HL-60 (cell line): ENCODE measurements at regions not wholly inside any gene's neighbourhood (a gene's known extent, or its start where the extent isn't known, plus 50 kb on each side); places are given as distances from the start of the nearest gene placed in this dataset.

Experiments
- POLR2AphosphoS5 ChIP-seq: IDR thresholded peaks from 2 replicates; pipeline ENCODE4 v1.6.1; 2012; ENCODE audit warnings: low read depth
- SPI1 ChIP-seq: IDR thresholded peaks from 2 replicates; pipeline ENCODE4 v1.6.1; 2012; ENCODE audit warnings: low read depth, mild to moderate bottlenecking, borderline replicate concordance
- TF ChIP-seq, protein P1 (sequence below): IDR thresholded peaks from one replicate; pipeline ENCODE4 v1.5.1; 2011; ENCODE audit warnings: low read length, control low read depth, inconsistent platforms; ENCODE audit not compliant: insufficient read depth
- TF ChIP-seq, protein P2 (sequence below): IDR thresholded peaks from 2 replicates; pipeline ENCODE4 v1.6.1; 2012; ENCODE audit warnings: low read depth; ENCODE audit not compliant: insufficient replicate concordance

DNA sequence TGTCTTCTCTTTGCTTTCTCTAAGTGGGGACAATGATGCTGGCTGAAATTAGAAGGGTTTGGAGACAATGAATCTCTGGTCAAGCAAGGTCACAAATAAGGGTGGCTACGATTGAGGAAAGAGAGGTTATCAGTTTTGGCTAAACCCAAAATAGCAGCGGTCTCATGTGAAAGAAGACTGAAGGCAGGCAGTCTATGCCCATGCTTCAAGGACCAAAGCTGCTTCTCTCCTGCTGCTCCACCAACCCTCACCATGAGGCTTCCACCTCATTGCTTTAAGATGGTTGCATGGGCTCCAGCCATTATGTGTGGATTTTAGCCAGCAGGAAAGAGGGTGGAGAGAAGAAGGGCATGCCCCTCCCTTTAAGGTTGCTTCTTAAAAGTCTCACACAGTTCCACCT, 114.1 kb upstream of the TRIM2 start:
- TF ChIP-seq, protein P1, sequence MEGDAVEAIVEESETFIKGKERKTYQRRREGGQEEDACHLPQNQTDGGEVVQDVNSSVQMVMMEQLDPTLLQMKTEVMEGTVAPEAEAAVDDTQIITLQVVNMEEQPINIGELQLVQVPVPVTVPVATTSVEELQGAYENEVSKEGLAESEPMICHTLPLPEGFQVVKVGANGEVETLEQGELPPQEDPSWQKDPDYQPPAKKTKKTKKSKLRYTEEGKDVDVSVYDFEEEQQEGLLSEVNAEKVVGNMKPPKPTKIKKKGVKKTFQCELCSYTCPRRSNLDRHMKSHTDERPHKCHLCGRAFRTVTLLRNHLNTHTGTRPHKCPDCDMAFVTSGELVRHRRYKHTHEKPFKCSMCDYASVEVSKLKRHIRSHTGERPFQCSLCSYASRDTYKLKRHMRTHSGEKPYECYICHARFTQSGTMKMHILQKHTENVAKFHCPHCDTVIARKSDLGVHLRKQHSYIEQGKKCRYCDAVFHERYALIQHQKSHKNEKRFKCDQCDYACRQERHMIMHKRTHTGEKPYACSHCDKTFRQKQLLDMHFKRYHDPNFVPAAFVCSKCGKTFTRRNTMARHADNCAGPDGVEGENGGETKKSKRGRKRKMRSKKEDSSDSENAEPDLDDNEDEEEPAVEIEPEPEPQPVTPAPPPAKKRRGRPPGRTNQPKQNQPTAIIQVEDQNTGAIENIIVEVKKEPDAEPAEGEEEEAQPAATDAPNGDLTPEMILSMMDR, result no peak
- TF ChIP-seq POLR2AphosphoS5, result no peak
- TF ChIP-seq SPI1, result no peak
- TF ChIP-seq, protein P2, sequence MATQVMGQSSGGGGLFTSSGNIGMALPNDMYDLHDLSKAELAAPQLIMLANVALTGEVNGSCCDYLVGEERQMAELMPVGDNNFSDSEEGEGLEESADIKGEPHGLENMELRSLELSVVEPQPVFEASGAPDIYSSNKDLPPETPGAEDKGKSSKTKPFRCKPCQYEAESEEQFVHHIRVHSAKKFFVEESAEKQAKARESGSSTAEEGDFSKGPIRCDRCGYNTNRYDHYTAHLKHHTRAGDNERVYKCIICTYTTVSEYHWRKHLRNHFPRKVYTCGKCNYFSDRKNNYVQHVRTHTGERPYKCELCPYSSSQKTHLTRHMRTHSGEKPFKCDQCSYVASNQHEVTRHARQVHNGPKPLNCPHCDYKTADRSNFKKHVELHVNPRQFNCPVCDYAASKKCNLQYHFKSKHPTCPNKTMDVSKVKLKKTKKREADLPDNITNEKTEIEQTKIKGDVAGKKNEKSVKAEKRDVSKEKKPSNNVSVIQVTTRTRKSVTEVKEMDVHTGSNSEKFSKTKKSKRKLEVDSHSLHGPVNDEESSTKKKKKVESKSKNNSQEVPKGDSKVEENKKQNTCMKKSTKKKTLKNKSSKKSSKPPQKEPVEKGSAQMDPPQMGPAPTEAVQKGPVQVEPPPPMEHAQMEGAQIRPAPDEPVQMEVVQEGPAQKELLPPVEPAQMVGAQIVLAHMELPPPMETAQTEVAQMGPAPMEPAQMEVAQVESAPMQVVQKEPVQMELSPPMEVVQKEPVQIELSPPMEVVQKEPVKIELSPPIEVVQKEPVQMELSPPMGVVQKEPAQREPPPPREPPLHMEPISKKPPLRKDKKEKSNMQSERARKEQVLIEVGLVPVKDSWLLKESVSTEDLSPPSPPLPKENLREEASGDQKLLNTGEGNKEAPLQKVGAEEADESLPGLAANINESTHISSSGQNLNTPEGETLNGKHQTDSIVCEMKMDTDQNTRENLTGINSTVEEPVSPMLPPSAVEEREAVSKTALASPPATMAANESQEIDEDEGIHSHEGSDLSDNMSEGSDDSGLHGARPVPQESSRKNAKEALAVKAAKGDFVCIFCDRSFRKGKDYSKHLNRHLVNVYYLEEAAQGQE, result no peak
